Left ventricle myocardium inferior (tissue), 1 donor: ENCODE measurements at regions not wholly inside any gene's neighbourhood (a gene's known extent, or its start where the extent isn't known, plus 50 kb on each side); places are given as distances from the start of the nearest gene placed in this dataset.

Experiments
- DNase-seq: peaks from one replicate; pipeline ENCODE4 v3.0.0-alpha.2; 2020
- H3K27ac ChIP-seq: fragments of 200-600 bp; replicated peaks from 2 replicates; pipeline ENCODE4 v1.8.0; 2021
- H3K27me3 ChIP-seq: fragments of 200-600 bp; 2 replicates; pipeline ENCODE4 v1.8.0; 2021; ENCODE audit warnings: low read depth
- H3K36me3 ChIP-seq: fragments of 200-600 bp; 2 replicates; pipeline ENCODE4 v1.8.0; 2021
- H3K4me1 ChIP-seq: fragments of 200-600 bp; 2 replicates; pipeline ENCODE4 v1.8.0; 2021
- H3K4me3 ChIP-seq: fragments of 200-600 bp; 2 replicates; pipeline ENCODE4 v1.8.0; 2021; ENCODE audit warnings: mild to moderate bottlenecking, moderate library complexity
- H3K9me3 ChIP-seq: fragments of 200-600 bp; replicated peaks from 2 replicates; pipeline ENCODE4 v1.8.0; 2021
- intact Hi-C: fragments of 100-400 bp; cut with micrococcal nuclease; formaldehyde crosslinking; loops from one replicate; pipeline ENCODE4 v1.11.0; 2022
- TF ChIP-seq, protein P1 (sequence below): fragments of 200-600 bp; IDR thresholded peaks from 2 replicates; pipeline ENCODE4 v1.8.0; 2021; ENCODE audit warnings: antibody characterized with exemption, mild to moderate bottlenecking, borderline replicate concordance
- donor health status: DM: no; HTN: yes; CAD: no; lungs with severe emphysema.

DNA sequence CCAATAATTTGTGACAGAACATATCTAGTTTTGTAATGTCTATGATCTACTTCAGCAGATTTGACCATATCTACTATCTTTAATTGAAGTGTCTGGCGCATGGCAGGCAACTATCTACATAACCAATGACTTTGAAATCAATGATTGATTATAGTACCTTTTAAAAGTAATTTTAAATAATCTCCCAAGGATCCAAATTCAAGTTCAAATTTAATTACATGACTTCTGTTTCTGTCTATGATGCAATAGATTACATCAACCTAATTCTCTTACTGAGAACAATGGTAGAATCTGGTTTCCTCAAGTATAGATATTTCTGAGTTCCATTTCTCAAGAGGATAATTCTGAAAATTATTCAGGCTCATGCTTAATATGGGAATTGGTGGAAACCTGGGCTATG, 177.4 kb upstream of the IL15 start:
- intact Hi-C loops, result no loop called here
- DNase-seq, result no peak
- Histone ChIP-seq H3K9me3 (no peaks in the 10 kb centered on the region), H3K4me1 (no peaks in the 10 kb centered on the region), H3K36me3 (no peaks in the 10 kb centered on the region), H3K27me3 (no peaks in the 10 kb centered on the region), H3K4me3 (no peak overlapping the region), H3K27ac (no peak overlapping the region)
- TF ChIP-seq, protein P1, sequence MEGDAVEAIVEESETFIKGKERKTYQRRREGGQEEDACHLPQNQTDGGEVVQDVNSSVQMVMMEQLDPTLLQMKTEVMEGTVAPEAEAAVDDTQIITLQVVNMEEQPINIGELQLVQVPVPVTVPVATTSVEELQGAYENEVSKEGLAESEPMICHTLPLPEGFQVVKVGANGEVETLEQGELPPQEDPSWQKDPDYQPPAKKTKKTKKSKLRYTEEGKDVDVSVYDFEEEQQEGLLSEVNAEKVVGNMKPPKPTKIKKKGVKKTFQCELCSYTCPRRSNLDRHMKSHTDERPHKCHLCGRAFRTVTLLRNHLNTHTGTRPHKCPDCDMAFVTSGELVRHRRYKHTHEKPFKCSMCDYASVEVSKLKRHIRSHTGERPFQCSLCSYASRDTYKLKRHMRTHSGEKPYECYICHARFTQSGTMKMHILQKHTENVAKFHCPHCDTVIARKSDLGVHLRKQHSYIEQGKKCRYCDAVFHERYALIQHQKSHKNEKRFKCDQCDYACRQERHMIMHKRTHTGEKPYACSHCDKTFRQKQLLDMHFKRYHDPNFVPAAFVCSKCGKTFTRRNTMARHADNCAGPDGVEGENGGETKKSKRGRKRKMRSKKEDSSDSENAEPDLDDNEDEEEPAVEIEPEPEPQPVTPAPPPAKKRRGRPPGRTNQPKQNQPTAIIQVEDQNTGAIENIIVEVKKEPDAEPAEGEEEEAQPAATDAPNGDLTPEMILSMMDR, result no peak

DNA sequence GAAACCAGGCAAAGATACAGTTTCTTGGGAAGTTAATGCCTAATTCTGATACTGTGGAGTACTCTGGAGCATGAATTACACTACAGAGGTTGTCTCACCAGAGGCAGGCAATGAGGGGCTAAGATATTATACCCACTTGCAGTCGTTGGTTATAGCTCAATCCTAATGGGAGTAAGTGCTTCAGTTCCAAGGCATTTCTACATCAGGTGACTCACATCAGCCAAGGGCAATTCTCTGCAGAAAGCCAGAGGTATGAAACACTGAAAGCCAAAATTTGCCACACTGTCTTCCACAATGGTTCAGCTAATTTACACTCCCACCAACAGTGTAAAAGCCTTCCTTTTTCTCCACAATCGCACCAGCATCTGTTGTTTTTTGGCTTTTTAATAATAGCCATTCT, 174.0 kb upstream of the IL15 start:
- Histone ChIP-seq H3K27ac (no peak overlapping the region), H3K9me3 (no peaks in the 10 kb centered on the region), H3K4me3 (no peak overlapping the region), H3K4me1 (no peaks in the 10 kb centered on the region), H3K27me3 (no peaks in the 10 kb centered on the region), H3K36me3 (no peaks in the 10 kb centered on the region)
- TF ChIP-seq, protein P1, result no peak
- no peak for DNase-seq
- intact Hi-C loops, result no loop called here

DNA sequence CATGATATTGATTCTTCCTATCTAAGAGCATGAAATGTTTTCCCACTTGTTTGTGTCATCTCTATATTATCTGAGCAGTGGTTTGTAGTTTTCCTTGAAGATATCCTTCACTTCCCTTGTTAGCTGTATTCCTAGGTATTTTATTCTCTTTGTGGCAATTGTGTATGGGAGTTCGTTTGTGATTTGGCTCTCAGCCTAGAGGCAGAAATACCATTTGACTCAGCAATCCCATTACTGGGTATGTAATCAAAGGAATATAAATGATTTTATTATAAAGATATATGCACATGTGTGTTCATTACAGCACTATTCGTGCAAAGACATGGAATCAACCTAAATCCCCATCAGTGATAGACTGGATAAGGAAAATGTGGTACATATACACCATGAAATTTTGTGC, 172.7 kb upstream of the IL15 start:
- H3K4me1 ChIP-seq, result no peaks in the 10 kb centered on the region
- H3K27me3 ChIP-seq, result no peaks in the 10 kb centered on the region
- H3K9me3 ChIP-seq, result no peaks in the 10 kb centered on the region
- H3K4me3 ChIP-seq, result no peak overlapping the region
- TF ChIP-seq, protein P1, result no peak
- intact Hi-C loops, result no loop called here
- no peak overlapping the region for H3K27ac ChIP-seq
- DNase-seq, result no peak
- H3K36me3 ChIP-seq, result no peaks in the 10 kb centered on the region

DNA sequence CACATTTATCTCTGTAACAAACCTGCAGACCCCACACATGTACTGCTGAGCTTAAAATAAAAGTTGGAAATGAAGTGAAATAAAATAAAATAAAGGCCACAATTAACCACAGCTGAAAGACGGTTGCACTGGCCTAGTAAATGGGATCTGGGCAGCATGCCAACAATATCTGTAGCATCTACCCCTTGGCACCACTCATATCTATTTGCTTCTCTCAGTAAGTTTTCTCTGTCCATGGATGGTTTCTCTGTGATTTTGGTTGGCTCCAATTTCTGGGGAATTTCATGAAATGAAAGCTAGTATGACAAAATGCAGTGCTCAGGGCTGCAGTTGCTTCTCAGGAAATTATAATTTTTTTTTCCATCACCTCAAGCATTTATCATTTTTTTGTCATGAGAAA, 172.0 kb upstream of the IL15 start:
- no peak overlapping the region for H3K4me3 ChIP-seq
- H3K9me3 ChIP-seq, result no peaks in the 10 kb centered on the region
- H3K4me1 ChIP-seq, result no peaks in the 10 kb centered on the region
- DNase-seq, result no peak
- TF ChIP-seq, protein P1, result no peak
- intact Hi-C loops, result no loop called here
- no peaks in the 10 kb centered on the region for H3K27me3 ChIP-seq
- no peaks in the 10 kb centered on the region for H3K36me3 ChIP-seq
- no peak overlapping the region for H3K27ac ChIP-seq

DNA sequence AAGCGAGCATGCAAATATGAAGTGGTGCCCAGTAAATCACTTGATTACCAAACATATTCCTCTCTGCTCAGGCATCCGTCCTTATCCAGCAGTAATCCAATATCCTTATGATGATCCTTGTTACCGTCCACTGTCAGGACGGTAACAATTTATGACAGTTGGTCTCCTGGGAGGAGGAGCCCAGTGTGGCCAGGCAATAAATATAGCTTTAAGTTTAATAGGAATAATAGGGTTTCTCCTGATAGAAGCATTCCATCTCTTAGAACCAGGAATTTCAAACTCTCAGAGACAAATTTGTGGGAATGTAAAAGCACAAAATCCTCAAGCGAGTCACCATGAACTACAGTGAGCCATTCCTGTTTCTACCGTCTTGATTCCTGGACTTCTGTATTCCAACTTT, 171.2 kb upstream of the IL15 start:
- Histone ChIP-seq H3K4me3 (no peak overlapping the region), H3K4me1 (no peaks in the 10 kb centered on the region), H3K27me3 (no peaks in the 10 kb centered on the region), H3K9me3 (no peaks in the 10 kb centered on the region), H3K27ac (no peak overlapping the region), H3K36me3 (no peaks in the 10 kb centered on the region)
- no peak for DNase-seq
- intact Hi-C loops, result no loop called here
- TF ChIP-seq, protein P1, result no peak

DNA sequence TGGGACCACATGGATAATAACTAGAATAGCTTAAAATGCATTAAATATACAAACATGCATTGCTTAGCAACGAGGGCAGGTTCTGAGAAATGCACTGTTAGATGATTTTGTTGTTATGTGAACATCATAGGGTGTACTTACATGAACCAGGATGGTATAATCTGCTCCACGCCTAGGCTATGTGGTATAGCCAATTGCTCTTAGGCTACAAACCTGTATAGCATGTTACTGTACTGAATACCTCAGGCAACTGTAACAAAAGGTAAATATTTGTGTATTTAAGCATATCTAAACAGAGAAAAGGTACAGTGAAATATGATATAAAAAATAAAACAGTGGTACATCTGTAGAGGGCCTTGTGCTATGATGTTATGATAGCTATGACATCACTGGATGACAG, 169.2 kb upstream of the IL15 start:
- H3K36me3 ChIP-seq, result no peaks in the 10 kb centered on the region
- TF ChIP-seq, protein P1, result no peak
- H3K27ac ChIP-seq, result no peak overlapping the region
- no peaks in the 10 kb centered on the region for H3K4me1 ChIP-seq
- intact Hi-C loops, result no loop called here
- no peaks in the 10 kb centered on the region for H3K9me3 ChIP-seq
- DNase-seq, result no peak
- H3K27me3 ChIP-seq, result no peaks in the 10 kb centered on the region
- H3K4me3 ChIP-seq, result no peak overlapping the region
